Kidney (tissue), 13 donors: ENCODE measurements at regions not wholly inside any gene's neighbourhood (a gene's known extent, or its start where the extent isn't known, plus 50 kb on each side); places are given as distances from the start of the nearest gene placed in this dataset.
A peak's percentile ranks its signal among the peaks of the same experiment; 100 is the strongest.

ENCODE experiments used
- DNase-seq, 5 donors: peaks; one replicate each; pipeline ENCODE4 v3.0.0-alpha.2; 2013 to 2020
- FAIRE-seq: peaks from 2 replicates; lab custom pipeline; 2012; peaks lifted over from hg19 to GRCh38; lab: Jason Lieb, UNC
- H3K27ac ChIP-seq, 2 donors: one replicate each; pipeline ENCODE4 v1.7.0; 2013; ENCODE audit warnings: low read depth in 2 of 2, low read length in 2 of 2, inconsistent platforms in 1 of 2
- H3K27me3 ChIP-seq: one replicate; pipeline ENCODE4 v1.7.1; 2013; ENCODE audit warnings: low read length, inconsistent platforms; ENCODE audit not compliant: control insufficient read depth, insufficient read depth
- H3K36me3 ChIP-seq, 3 donors: one replicate each; pipeline versions ENCODE4 v1.7.0 to v1.7.1; 2013; ENCODE audit warnings: low read length in 3 of 3, control low read depth in 1 of 3, inconsistent platforms in 1 of 3; ENCODE audit not compliant: insufficient read depth in 3 of 3, control insufficient read depth in 2 of 3
- H3K4me1 ChIP-seq, 3 donors: one replicate each; pipeline versions ENCODE4 v1.7.0 to v1.7.1; 2013; ENCODE audit warnings: low read length in 3 of 3, inconsistent platforms in 1 of 3, low read depth in 1 of 3; ENCODE audit not compliant: control insufficient read depth in 2 of 3, insufficient read depth in 2 of 3
- H3K4me3 ChIP-seq, 3 donors: one replicate each; pipeline versions ENCODE4 v1.7.0 to v1.8.1; 2013; ENCODE audit warnings: low read length in 3 of 3, control low read depth in 1 of 3, inconsistent platforms in 1 of 3
- H3K9ac ChIP-seq, 3 donors: one replicate each; pipeline versions ENCODE4 v1.7.0 to v1.7.1; 2013; ENCODE audit warnings: low read length in 3 of 3, control low read depth in 1 of 3, inconsistent platforms in 1 of 3
- H3K9me3 ChIP-seq, 3 donors: one replicate each; pipeline versions ENCODE4 v1.7.0 to v1.7.1; 2013; ENCODE audit warnings: low read length in 3 of 3, control low read depth in 1 of 3, inconsistent platforms in 1 of 3; ENCODE audit not compliant: control insufficient read depth in 2 of 3, insufficient read depth in 1 of 3
- CTCF ChIP-seq: IDR thresholded peaks from 3 replicates; pipeline ENCODE4 v1.5.1; 2012; ENCODE audit warnings: mild to moderate bottlenecking, moderate library complexity, borderline replicate concordance; ENCODE audit not compliant: insufficient read depth; ENCODE audit errors: extremely low read depth
- intact Hi-C: fragments of 100-400 bp; cut with DNase I; formaldehyde crosslinking; loops from one replicate; pipeline ENCODE4 v1.11.1; 2022
- donor health status: control.
- donor health status: control.
- donor health status: control.
- donor health status: control.
- donor health status: control.
- donor health status: DM: yes; HTN: yes; CAD: no.
- donor health status: Normal renal cell carcinoma (clear cell type).

GRCh38 chr4:20577702-20578101, 122.6 kb upstream of the PACRGL start:
- H3K9me3 ChIP-seq, result no peaks in the 10 kb centered on the region
- H3K4me3 ChIP-seq, result no peak overlapping the region
- intact Hi-C loops, result no loop called here
- DNase-seq (no peak), FAIRE-seq (no peak)
- no peaks in the 10 kb centered on the region for H3K4me1 ChIP-seq
- no peaks in the 10 kb centered on the region for H3K36me3 ChIP-seq
- H3K27me3 ChIP-seq, result no peaks in the 10 kb centered on the region
- no peak overlapping the region for H3K27ac ChIP-seq
- no peak overlapping the region for H3K9ac ChIP-seq
- TF ChIP-seq CTCF, result no peak

GRCh38 chr4:20580907-20581306, 119.4 kb upstream of the PACRGL start:
- no peaks in the 10 kb centered on the region for H3K9me3 ChIP-seq
- peak in 1 of 5 donors; percentile 14 for DNase-seq
- H3K27me3 ChIP-seq, result no peaks in the 10 kb centered on the region
- H3K4me1 ChIP-seq, result no peaks in the 10 kb centered on the region
- FAIRE-seq, result no peak
- H3K4me3 ChIP-seq, result no peak overlapping the region
- intact Hi-C loops, result no loop called here
- H3K9ac ChIP-seq, result no peak overlapping the region
- TF ChIP-seq CTCF, result no peak
- H3K27ac ChIP-seq, result no peak overlapping the region
- no peaks in the 10 kb centered on the region for H3K36me3 ChIP-seq

- DNase-seq, result no peak
- no peak overlapping the region for H3K9ac ChIP-seq
- TF ChIP-seq CTCF, result no peak
- no peak for FAIRE-seq
- no peak overlapping the region for H3K4me3 ChIP-seq
- peaks cover 0 to 2% (median 0%) of the 10 kb centered on the region in 3 donors for H3K4me1 ChIP-seq
- no peaks in the 10 kb centered on the region for H3K27me3 ChIP-seq
- H3K9me3 ChIP-seq, result no peaks in the 10 kb centered on the region
- no peak overlapping the region for H3K27ac ChIP-seq
- no peaks in the 10 kb centered on the region for H3K36me3 ChIP-seq
- intact Hi-C loops, result no loop called here
Measured at GRCh38 chr4:20589436-20589835, 110.8 kb upstream of the PACRGL start.

- no peak overlapping the region for H3K27ac ChIP-seq
- DNase-seq, result no peak
- no peak for FAIRE-seq
- no peak overlapping the region for H3K9ac ChIP-seq
- intact Hi-C loops, result no loop called here
- TF ChIP-seq CTCF, result no peak
- H3K9me3 ChIP-seq, result no peaks in the 10 kb centered on the region
- no peaks in the 10 kb centered on the region for H3K27me3 ChIP-seq
- no peak overlapping the region for H3K4me3 ChIP-seq
- H3K36me3 ChIP-seq, result peaks cover 0 to 4% (median 0%) of the 10 kb centered on the region in 3 donors
- peaks cover 0 to 2% (median 0%) of the 10 kb centered on the region in 3 donors for H3K4me1 ChIP-seq
Measured at GRCh38 chr4:20590849-20591248, 109.4 kb upstream of the PACRGL start.
